ENCODE measurements at regions not wholly inside any gene's neighbourhood (a gene's known extent, or its start where the extent isn't known, plus 50 kb on each side); places are given as distances from the start of the nearest gene placed in this dataset.

DNA sequence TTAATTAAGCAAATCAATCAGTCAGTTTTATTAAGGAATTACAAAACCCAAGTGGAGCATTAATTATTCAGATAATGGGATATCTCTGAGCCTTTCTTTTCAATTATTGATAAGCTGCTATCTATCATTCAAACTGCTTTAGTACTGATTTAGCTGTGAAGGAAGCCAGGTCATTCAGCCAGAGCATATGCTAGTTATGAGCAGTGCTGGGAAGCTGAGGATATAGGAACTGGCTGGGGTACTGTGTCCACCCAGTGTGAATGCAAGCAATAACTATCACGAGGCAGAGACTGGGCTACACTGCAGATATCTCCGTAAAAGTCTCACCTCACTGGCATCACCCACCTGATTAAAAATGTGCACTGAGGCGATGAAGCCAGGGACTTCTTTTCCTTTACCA is 496.7 kb upstream of the PIK3C3 start:
- DNase-seq (ENCODE audit: low read depth) = no peak

DNA sequence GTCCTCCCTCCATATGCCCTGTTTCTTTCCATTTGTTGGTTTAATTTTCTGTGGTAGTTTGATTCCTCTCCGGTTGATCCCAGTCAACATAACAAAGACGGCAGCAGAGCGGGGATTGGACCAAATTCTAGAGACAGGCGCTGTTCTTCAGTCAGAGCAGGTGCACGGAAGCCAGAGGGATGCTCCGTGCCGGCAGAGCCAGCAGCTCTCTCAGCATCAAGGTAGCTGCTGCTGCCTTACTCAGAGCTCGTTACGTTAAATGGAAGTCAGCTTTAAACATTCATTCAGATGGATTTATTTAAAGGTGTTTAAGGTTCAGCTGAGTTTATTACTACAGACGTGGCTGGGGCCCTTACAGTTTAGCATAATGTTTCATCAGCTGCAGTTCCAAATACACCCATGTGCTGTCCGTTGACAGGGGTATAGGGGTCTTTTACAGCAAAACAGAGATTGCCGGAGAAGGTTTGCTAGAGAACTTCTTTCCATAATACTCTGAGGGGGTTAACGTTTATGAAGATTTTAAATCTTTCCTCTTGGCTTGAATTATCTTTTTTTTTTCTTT is 497.2 kb upstream of the PIK3C3 start:
- no peak for DNase-seq (ENCODE audit: low read depth)

GRCh38 chr18:41456831-41457230 is 498.2 kb upstream of the PIK3C3 start:
- DNase-seq (ENCODE audit: low read depth) = no peak

- DNase-seq (ENCODE audit: low read depth) = no peak
Measured at GRCh38 chr18:41449612-41450011, 505.4 kb upstream of the PIK3C3 start.

DNA sequence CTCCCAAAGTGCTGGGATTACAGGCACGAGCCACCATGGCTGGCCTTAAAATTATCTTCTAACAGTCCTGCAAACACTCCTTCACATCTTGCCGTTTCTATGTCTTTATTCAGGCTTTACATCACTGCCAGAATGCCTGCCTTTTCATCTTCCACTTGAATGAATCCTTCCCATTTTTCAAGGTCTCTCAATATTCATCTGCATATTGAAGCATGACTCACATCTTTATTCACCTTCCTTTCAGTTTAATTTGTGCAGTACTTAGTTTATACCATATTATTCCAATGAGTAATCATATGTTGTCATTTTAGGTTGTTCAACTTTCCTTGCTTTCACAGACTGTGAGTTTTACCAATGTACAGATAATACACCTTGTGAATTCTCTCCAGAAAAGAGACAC is 510.1 kb upstream of the PIK3C3 start:
- DNase-seq (ENCODE audit: low read depth) = no peak

DNA sequence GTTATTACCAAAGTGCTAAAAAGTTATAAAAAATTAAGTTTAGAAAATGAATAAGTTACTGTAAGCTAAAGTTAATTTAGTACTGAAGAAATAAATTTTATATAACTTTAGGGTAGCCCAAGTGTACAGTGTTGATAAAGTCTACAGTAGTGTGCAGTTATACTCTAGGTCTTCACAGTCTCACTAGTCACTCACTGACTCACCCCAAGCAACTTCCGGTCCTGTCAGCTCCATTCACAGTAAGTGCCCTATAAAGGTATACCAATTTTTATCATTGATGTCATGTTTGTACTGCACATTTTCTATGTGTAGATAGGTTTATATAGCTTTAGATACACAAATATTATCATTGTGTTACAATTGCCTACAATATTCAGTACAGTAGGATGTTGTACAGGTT is 518.3 kb upstream of the PIK3C3 start:
- no peak for DNase-seq (ENCODE audit: low read depth)

GRCh38 chr18:41418598-41418997 is 536.4 kb upstream of the PIK3C3 start:
- no peak for DNase-seq (ENCODE audit: low read depth)

DNA sequence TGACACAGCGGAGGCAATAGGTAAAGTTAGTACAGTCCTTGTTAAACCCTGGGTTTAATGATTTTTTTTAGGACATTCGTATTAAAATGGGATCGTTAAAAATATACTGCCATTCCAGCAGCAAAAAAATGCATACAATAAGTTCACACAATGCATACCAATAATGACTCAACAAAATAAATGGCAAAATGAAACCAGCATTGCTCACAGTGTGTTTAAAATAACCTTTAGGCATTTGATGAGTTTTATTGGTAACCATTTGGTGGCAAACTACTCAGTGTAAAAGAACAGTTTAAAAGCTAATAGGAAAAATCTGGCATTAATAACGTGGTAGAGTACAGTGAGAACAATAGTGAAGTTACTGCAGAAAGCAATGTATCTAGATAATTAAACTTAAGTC is 539.0 kb upstream of the PIK3C3 start:
- DNase-seq (ENCODE audit: low read depth) = no peak

DNA sequence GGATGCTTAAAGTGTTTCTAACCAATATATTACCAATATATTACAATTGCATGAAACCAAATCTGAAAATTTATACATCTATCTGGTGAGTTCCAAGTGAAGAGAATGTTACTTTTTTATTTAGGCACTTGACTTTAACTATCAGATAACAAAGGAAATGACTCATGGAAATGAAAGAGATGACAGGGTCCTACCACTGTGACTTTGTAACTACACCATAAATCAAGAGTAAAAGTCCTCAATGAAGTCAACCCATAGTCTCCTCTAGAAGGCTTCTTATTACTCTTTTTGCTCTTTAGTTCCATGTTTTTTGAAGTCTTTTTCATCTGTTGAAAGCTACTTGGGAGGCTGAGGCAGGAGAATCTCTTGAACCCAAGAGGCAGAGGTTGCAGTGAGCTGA is 545.0 kb upstream of the PIK3C3 start:
- DNase-seq (ENCODE audit: low read depth) = no peak

- DNase-seq (ENCODE audit: low read depth) = no peak
Measured at GRCh38 chr18:41406834-41407233, 548.2 kb upstream of the PIK3C3 start.

DNA sequence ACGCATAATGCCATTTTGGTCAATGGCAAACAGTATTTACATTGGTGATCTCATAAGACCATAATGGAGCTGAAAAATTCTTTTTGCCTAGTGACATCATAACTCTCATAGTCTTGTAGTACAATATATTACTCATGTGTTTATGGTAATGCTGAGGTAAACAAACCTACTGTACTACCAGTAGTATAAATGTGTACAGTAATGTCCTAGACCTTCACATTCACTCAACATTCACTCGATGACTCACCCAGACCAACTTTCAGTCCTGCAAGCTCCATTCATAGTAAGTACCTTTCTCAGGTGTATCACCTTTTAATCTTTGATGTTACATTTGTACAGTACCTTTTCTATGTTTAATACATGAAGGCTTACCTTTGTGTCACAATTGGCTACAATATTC is 558.2 kb upstream of the PIK3C3 start:
- no peak for DNase-seq (ENCODE audit: low read depth)

DNA sequence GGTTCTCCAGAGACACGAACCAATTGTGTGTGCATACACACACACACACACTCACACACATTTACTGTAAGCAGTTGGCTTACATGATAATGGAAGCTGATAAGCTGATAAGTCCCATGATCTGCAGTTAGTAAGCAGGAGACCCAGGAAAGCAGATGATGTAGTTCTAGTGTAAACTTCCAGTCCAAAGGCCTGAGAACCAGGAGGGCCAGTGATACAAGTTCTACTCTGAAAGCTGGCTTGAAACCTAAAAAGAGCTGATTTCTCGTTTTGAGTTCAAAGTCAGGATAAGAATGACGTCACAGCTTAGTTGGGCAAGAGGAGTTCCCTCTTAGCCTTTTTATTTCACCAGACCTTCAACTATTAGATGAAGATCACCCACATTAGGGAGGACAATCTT is 558.8 kb upstream of the PIK3C3 start:
- DNase-seq (ENCODE audit: low read depth) = no peak

DNA sequence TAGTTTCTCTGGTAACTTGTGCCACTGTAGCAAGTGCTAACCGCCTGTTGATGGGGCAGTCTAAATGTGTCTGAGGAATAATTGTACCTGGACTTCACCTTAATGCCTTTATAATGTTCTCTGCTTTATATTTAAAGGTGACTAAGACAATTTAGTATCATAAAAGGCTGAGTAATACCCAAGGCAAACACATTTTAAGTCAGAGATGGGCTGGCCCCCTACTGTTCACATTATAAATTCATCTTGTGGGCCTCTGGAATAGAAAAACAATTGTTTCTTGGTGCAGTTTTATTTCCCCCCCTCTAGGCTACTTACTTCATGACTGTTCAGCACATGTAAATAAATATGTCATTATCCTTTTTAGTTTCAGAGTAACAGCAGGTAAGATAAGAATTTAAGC is 559.3 kb upstream of the PIK3C3 start:
- DNase-seq (ENCODE audit: low read depth) = no peak

- peak; percentile 26 for DNase-seq (ENCODE audit: low read depth)
Measured at GRCh38 chr18:41391616-41392595, 563.1 kb upstream of the PIK3C3 start.

- DNase-seq (ENCODE audit: low read depth) = no peak
Measured at GRCh38 chr18:41390309-41390708, 564.7 kb upstream of the PIK3C3 start.

DNA sequence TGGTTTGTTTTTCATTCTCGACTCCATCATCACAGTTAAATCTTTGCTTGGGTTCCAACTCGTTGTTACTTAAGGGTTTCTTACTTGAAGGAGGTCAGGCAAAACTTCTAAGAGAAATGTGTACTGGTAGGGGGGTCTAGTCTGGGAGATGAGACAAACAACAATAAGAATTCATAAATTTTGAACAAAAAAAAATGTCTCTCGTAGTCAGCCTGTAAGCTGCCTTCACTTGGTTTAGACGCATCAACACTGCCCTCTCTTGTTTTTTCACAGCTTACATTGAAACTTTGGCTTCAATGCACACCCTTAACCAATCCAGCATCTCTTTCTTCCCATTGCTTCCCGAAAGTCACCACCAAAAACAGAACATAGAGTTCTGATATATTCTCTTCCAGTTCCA is 576.4 kb upstream of the PIK3C3 start:
- no peak for DNase-seq (ENCODE audit: low read depth)

- no peak for DNase-seq (ENCODE audit: low read depth)
Measured at GRCh38 chr18:41373612-41374011, 581.4 kb upstream of the PIK3C3 start.

DNA sequence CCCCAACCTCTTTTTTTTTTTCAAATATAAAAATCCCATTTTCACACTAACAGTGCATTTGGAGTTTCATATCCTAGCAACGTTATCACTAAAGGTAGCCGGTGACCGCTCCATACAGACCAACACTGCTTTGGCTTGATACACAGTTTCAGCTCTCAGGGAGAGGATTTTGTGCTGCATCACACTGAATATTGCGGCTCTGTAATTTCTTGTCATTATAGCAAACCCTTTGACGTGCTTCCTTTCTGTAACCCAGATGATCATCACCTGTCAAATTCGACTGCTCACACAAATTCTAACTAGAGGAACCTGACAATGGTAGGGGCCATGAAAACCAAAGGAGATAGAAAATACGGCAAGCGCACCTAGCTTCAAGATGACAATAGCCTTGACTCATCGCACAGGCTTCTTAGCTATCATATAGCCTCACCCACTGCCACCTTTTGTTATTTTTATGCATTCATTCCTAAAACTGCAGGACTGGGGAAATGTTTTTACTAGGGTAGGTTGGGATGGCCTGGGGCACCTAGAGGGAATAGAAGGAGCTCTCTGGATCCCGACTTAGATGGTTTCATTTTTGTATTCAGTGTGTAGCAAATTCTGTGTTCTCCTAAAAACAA is 582.9 kb upstream of the PIK3C3 start:
- DNase-seq (ENCODE audit: low read depth) = no peak

DNA sequence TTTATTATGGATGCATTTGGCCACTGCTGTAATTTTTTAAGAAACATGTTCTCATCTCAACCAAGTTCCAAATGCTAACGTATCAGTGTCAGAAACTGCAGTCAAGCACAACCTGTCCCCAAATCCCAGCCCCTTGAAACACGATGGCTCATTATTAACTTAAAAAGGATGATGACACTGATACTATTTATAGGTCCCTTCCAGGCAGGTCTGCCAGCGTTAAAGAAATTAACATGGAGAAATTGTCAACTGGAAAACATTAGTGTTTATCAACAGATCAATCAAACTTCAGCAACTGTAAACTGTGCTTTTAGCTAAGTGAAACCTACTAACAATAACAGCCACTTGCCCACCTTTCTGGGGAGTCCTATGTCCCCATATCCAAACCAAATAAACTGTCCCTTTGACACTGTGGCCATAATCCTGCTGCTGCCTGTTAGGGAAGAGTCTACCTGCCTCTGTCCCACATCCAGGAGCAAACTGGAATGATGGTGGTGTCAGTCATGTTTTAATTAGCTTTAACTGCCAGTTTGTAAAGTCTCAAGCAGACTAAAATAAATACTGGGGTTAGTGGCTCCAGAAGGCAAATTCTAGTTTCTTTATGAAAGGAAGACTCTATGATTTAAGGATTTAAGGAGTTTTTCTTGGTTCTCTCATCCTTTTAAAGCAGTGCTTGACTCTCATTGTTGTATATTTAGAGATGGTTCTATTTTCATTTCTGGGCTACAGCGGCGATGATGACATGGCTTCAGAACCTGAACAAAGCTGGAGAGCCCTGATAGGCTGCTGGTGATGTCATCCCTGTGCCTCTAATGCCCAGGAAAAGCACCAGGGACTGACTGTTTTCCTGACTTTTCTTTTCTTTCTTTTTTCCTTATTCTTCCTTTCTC is 583.6 kb upstream of the PIK3C3 start:
- no peak for DNase-seq (ENCODE audit: low read depth)

DNA sequence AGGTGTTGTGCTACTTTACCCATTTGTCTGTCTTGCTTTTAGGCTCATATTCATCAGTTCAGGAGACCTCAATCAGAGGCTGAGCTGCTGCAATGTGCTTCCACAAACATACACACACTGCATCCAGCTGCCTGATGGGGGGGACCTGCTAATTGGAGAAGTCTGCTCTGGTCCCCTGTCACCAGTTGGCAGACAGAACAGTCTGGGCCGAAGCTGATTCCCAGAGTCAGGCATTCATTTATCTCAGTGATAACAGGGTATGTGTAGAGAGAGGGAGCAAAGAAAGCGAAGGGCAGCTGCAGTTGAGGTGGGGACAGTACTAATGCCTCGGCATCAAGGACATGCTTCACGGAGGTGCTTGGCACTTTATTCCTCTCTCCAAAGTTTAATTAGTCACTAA is 584.3 kb upstream of the PIK3C3 start:
- DNase-seq (ENCODE audit: low read depth) = no peak

DNA sequence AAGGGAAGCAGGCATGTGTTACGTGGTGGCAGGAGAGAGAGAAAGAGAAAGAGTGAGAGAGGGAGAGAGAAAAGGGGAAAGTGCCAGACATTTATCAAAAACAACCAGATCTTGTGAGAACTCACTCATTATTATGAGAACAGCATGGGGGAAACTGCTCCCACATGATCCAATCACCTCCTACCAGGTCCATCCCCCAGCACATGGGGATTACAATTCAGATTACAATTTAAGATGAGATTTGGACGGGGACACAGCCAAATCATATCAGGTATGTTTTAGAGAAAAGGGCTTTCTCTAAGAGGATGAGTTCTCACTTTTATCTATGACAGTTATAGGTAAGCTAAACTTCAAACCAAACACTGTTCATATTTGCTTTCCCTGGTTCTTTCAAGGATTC is 597.3 kb upstream of the PIK3C3 start:
- DNase-seq (ENCODE audit: low read depth) = no peak
